Stimulated activated CD4-positive, alpha-beta T cell treated with anti-CD3 and anti-CD28 coated beads, TNF-alpha, amount 100 ng/mL, for 48 hours (primary cell): ENCODE measurements at regions not wholly inside any gene's neighbourhood (a gene's known extent, or its start where the extent isn't known, plus 50 kb on each side); places are given as distances from the start of the nearest gene placed in this dataset.
"Not testable (repeated sequence)": the region's sequence is repeated elsewhere in the genome, so short reads cannot be mapped to it uniquely, and the experiment has no call there.

Source experiments
- DNase-seq, 3 donors: peaks; one replicate each; pipeline ENCODE4 v3.0.0-alpha.2; 2020; ENCODE audit warnings: low read depth in 3 of 3

- DNase-seq = no peak
These were observed 437.8 kb upstream of the NPVF start for GRCh38 chr7:25665903-25666670.

GRCh38 chr7:25666671-25667060 lies 438.4 kb upstream of the NPVF start:
- no peak for DNase-seq

GRCh38 chr7:25669281-25669781 lies 441.0 kb upstream of the NPVF start:
- DNase-seq = no peak

GRCh38 chr7:25669961-25670841 lies 441.9 kb upstream of the NPVF start:
- no peak for DNase-seq

- no peak for DNase-seq
These were observed 442.8 kb upstream of the NPVF start for GRCh38 chr7:25671111-25671510.

- no peak for DNase-seq
These were observed 444.2 kb upstream of the NPVF start for GRCh38 chr7:25672496-25672895.

GRCh38 chr7:25675789-25676474 lies 447.6 kb upstream of the NPVF start:
- DNase-seq = no peak

- DNase-seq = no peak
These were observed 449.3 kb upstream of the NPVF start for GRCh38 chr7:25677595-25677994.

GRCh38 chr7:25678215-25678614 lies 449.9 kb upstream of the NPVF start:
- DNase-seq = no peak

- DNase-seq = no peak
These were observed 452.4 kb upstream of the NPVF start for GRCh38 chr7:25680636-25681035.

- no peak for DNase-seq
These were observed 456.1 kb upstream of the NPVF start for GRCh38 chr7:25684360-25684759.

GRCh38 chr7:25686493-25686892 lies 458.2 kb upstream of the NPVF start:
- DNase-seq = no peak

GRCh38 chr7:25694211-25694610 lies 457.8 kb upstream of the NFE2L3 start:
- DNase-seq = no peak

GRCh38 chr7:25694699-25695098 lies 457.3 kb upstream of the NFE2L3 start:
- no peak for DNase-seq

GRCh38 chr7:25696571-25696970 lies 455.4 kb upstream of the NFE2L3 start:
- DNase-seq = no peak

GRCh38 chr7:25698451-25699113 lies 453.4 kb upstream of the NFE2L3 start:
- DNase-seq = no peak

GRCh38 chr7:25700141-25700540 lies 451.9 kb upstream of the NFE2L3 start:
- DNase-seq = not testable (repeated sequence)

GRCh38 chr7:25704413-25704812 lies 447.6 kb upstream of the NFE2L3 start:
- no peak for DNase-seq

- no peak for DNase-seq
These were observed 445.2 kb upstream of the NFE2L3 start for GRCh38 chr7:25706764-25707163.

GRCh38 chr7:25707768-25708620 lies 444.0 kb upstream of the NFE2L3 start:
- no peak for DNase-seq

GRCh38 chr7:25710959-25711358 lies 441.0 kb upstream of the NFE2L3 start:
- DNase-seq = no peak
